ENCODE measurements at regions not wholly inside any gene's neighbourhood (a gene's known extent, or its start where the extent isn't known, plus 50 kb on each side); places are given as distances from the start of the nearest gene placed in this dataset.

DNA sequence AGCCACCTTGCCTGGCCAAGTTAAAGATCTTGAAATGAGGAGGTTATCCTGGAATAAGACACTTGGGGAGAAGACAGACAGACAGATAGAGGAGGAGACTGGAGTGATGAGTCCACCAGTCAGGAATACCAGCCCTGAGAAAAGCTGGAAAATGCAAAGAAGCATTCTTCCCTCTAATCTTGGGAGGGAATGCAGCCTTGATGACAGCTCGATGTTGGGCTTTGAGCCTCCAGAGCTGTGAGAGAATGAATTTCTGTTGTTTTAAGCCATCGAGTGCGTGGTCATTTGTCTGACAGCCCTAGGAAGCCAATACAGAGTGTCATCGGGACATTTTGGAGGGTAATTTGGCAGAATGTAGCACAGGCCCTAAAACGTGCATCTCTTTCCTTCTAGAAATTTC lies 199.1 kb upstream of the IER5L start:
- TF ChIP-seq MXI1 (IDR thresholded peaks at IDR 0.05; ENCODE audit: low read depth, low read length) = no peak
- TF ChIP-seq, protein P1, sequence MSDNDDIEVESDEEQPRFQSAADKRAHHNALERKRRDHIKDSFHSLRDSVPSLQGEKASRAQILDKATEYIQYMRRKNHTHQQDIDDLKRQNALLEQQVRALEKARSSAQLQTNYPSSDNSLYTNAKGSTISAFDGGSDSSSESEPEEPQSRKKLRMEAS (IDR thresholded peaks at IDR 0.05; ENCODE audit: low read depth) = no peak
- no peak for TF ChIP-seq CTCF (IDR thresholded peaks at IDR 0.05)
- no peak for TF ChIP-seq REST (IDR thresholded peaks at IDR 0.05; ENCODE audit: low read depth, low read length)
- TF ChIP-seq, protein P2, sequence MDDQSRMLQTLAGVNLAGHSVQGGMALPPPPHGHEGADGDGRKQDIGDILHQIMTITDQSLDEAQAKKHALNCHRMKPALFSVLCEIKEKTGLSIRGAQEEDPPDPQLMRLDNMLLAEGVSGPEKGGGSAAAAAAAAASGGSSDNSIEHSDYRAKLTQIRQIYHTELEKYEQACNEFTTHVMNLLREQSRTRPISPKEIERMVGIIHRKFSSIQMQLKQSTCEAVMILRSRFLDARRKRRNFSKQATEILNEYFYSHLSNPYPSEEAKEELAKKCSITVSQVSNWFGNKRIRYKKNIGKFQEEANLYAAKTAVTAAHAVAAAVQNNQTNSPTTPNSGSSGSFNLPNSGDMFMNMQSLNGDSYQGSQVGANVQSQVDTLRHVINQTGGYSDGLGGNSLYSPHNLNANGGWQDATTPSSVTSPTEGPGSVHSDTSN (IDR thresholded peaks at IDR 0.05) = no peak
- no peak for TF ChIP-seq GABPA (IDR thresholded peaks at IDR 0.05; ENCODE audit: low read depth)
- TF ChIP-seq POLR2AphosphoS5 (IDR thresholded peaks at IDR 0.05; ENCODE audit: low read depth, low read length) = no peak
- TF ChIP-seq TCF12 (IDR thresholded peaks at IDR 0.05) = no peak
